C4-2B (cell line): ENCODE measurements at regions not wholly inside any gene's neighbourhood (a gene's known extent, or its start where the extent isn't known, plus 50 kb on each side); places are given as distances from the start of the nearest gene placed in this dataset.
"Not testable (repeated sequence)": the region's sequence is repeated elsewhere in the genome, so short reads cannot be mapped to it uniquely, and the experiment has no call there.

Experiments
- H3K27ac ChIP-seq: fragments of 450-650 bp; 2 replicates; pipeline ENCODE4 v1.5.1; 2017
- CTCF ChIP-seq: fragments of 450-650 bp; conservative IDR thresholded peaks from 2 replicates; pipeline ENCODE4 v1.5.1; 2017; ENCODE audit warnings: mild to moderate bottlenecking
- ZFX ChIP-seq: fragments of 450-650 bp; IDR thresholded peaks from 2 replicates; pipeline ENCODE4 v1.6.1; 2017

GRCh38 chr17:65311261-65311660 lies 174.1 kb downstream of the RGS9 start:
- TF ChIP-seq ZFX (no peak), CTCF (no peak)
- no peak overlapping the region for H3K27ac ChIP-seq

- TF ChIP-seq CTCF (no peak), ZFX (no peak)
- H3K27ac ChIP-seq: no peak overlapping the region
These were observed 170.8 kb downstream of the RGS9 start for GRCh38 chr17:65307961-65308316.

GRCh38 chr17:65307081-65307960 lies 170.2 kb downstream of the RGS9 start:
- H3K27ac ChIP-seq: no peak overlapping the region
- no peak for TF ChIP-seq CTCF
- TF ChIP-seq ZFX: no peak

- H3K27ac ChIP-seq: no peak overlapping the region
- TF ChIP-seq CTCF: no peak
- no peak for TF ChIP-seq ZFX
These were observed 168.6 kb downstream of the RGS9 start for GRCh38 chr17:65305778-65306177.

GRCh38 chr17:65305116-65305515 lies 167.9 kb downstream of the RGS9 start:
- no peak for TF ChIP-seq ZFX
- no peak for TF ChIP-seq CTCF
- H3K27ac ChIP-seq: no peak overlapping the region

GRCh38 chr17:65301882-65302281 lies 164.7 kb downstream of the RGS9 start:
- not testable (repeated sequence) for H3K27ac ChIP-seq

- H3K27ac ChIP-seq: no peak overlapping the region
- TF ChIP-seq ZFX (no peak), CTCF (no peak)
These were observed 164.0 kb downstream of the RGS9 start for GRCh38 chr17:65301184-65301583.

GRCh38 chr17:65297916-65298315 lies 160.7 kb downstream of the RGS9 start:
- no peak overlapping the region for H3K27ac ChIP-seq
- TF ChIP-seq CTCF (no peak), ZFX (no peak)
